ENCODE measurements at regions not wholly inside any gene's neighbourhood (a gene's known extent, or its start where the extent isn't known, plus 50 kb on each side); places are given as distances from the start of the nearest gene placed in this dataset.

- no peak for DNase-seq (ENCODE audit: low spot score)
Measured at GRCh38 chr7:17236171-17236570, 62.3 kb upstream of the AHR start.

- DNase-seq (ENCODE audit: low spot score), result no peak
Measured at GRCh38 chr7:17236603-17237002, 61.8 kb upstream of the AHR start.

- peak; percentile 7 for DNase-seq (ENCODE audit: low spot score)
Measured at GRCh38 chr7:17239046-17239445, 59.4 kb upstream of the AHR start.

- DNase-seq (ENCODE audit: low spot score), result peak; percentile 29
Measured at GRCh38 chr7:17239683-17240521, 58.5 kb upstream of the AHR start.

- DNase-seq (ENCODE audit: low spot score), result no peak
Measured at GRCh38 chr7:17242504-17242903, 55.9 kb upstream of the AHR start.

GRCh38 chr7:17244786-17245185 is 53.7 kb upstream of the AHR start:
- DNase-seq (ENCODE audit: low spot score), result no peak

- no peak for DNase-seq (ENCODE audit: low spot score)
Measured at GRCh38 chr7:17247357-17247756, 51.1 kb upstream of the AHR start.

GRCh38 chr7:17248527-17248926 is 49.9 kb upstream of the AHR start:
- DNase-seq (ENCODE audit: low spot score), result no peak

Measured in hepatic stellate cell (primary cell).